ENCODE measurements at regions not wholly inside any gene's neighbourhood (a gene's known extent, or its start where the extent isn't known, plus 50 kb on each side); places are given as distances from the start of the nearest gene placed in this dataset.

GRCh38 chr2:78589871-78590270 lies 435.6 kb upstream of the REG3G start:
- ATAC-seq (ENCODE audit: low read depth) = no peak
- ChIA-PET POLR2A (ENCODE audit: unreplicated experiment) (no interaction called here), CTCF (no interaction called here)
- Histone ChIP-seq H2BK20ac (ENCODE audit: low read depth, low read length) (no peak overlapping the region), H3K4ac (ENCODE audit: low read depth, low read length) (no peak overlapping the region), H2BK15ac (ENCODE audit: low read depth, low read length) (no peak overlapping the region), H4K5ac (ENCODE audit: low read depth, low read length) (no peak overlapping the region), H3K4me1 (ENCODE audit: control insufficient read depth, insufficient read depth, low read length) (no peaks in the 10 kb centered on the region), H3K36me3 (ENCODE audit: control insufficient read depth, insufficient read depth, low read length) (no peaks in the 10 kb centered on the region), H3K4me3 (ENCODE audit: insufficient read depth, low read depth, low read length) (no peak overlapping the region), H3K79me1 (ENCODE audit: low read depth in 1 of 2, low read length in 2 of 2) (no peaks in the 10 kb centered on the region), H4K20me1 (ENCODE audit: insufficient read depth, low read length) (no peaks in the 10 kb centered on the region), H3K18ac (ENCODE audit: low read depth, low read length) (no peak overlapping the region), H2BK120ac (ENCODE audit: low read depth, low read length) (no peak overlapping the region), H2AK5ac (ENCODE audit: low read depth, low read length) (no peak overlapping the region), H3K14ac (replicated peaks; ENCODE audit: low read depth, low read length) (no peak overlapping the region), H4K91ac (ENCODE audit: insufficient read depth, low read depth, low read length) (no peak overlapping the region), H3K9ac (ENCODE audit: low read depth, low read length) (no peak overlapping the region), H3K9me1 (ENCODE audit: insufficient read depth, low read length) (no peaks in the 10 kb centered on the region), H3K9me3 (ENCODE audit: control insufficient read depth, insufficient read depth, low read length) (peaks cover 5% of the 10 kb centered on the region), H3K27me3 (ENCODE audit: control insufficient read depth, insufficient read depth, low read length) (no peaks in the 10 kb centered on the region), H3K23ac (ENCODE audit: low read depth, low read length) (no peak overlapping the region), H2AK9ac (replicated peaks; ENCODE audit: low read depth, low read length, poor library complexity) (no peak overlapping the region), H4K8ac (ENCODE audit: low read depth in 2 of 2, low read length in 2 of 2) (no peak overlapping the region), H3K4me2 (ENCODE audit: low read depth, low read length) (no peak overlapping the region), H3K27ac (ENCODE audit: insufficient read depth, low read length) (no peak overlapping the region), H2BK5ac (ENCODE audit: low read depth, low read length, poor library complexity, severe bottlenecking) (no peak overlapping the region), H2AFZ (replicated peaks; ENCODE audit: low read length, poor library complexity) (no peak overlapping the region), H3K56ac (ENCODE audit: extremely low read depth, insufficient read depth, low read length) (no peak overlapping the region)
- TF ChIP-seq CEBPB (IDR thresholded peaks at IDR 0.05; ENCODE audit: low read depth, low read length) (no peak), RCOR1 (IDR thresholded peaks at IDR 0.05; ENCODE audit: insufficient replicate concordance, low read length) (no peak), MAFK (IDR thresholded peaks at IDR 0.05; ENCODE audit: low read depth, low read length) (0 out of 2 replicates have a peak, but pooled peaks have one; percentile 10), USF2 (IDR thresholded peaks at IDR 0.05; ENCODE audit: low read depth, low read length) (no peak), CTCF (conservative IDR thresholded peaks at IDR 0.05; ENCODE audit: low read depth, low read length) (no peak)
- intact Hi-C loops (cut with micrococcal nuclease) = no loop called here
- dilution Hi-C loops (cut with HindIII; ENCODE audit: low sequenced_read_pairs, unreplicated experiment) = no loop called here
- DNase-seq = no peak
- in situ Hi-C loops (cut with MboI; ENCODE audit: low sequenced_read_pairs) = no loop called here
- no TSS peak for BruUV-seq (replicated peaks)

Data from IMR-90 (cell line).